ENCODE measurements at regions not wholly inside any gene's neighbourhood (a gene's known extent, or its start where the extent isn't known, plus 50 kb on each side); places are given as distances from the start of the nearest gene placed in this dataset.
A peak's percentile ranks its signal among the peaks of the same experiment; 100 is the strongest.

- no peak overlapping the region for H3K4me3 Mint-ChIP-seq
- H3K9me3 Mint-ChIP-seq = 0 out of 3 replicates have a peak, but pooled peaks cover 4% of the 10 kb centered on the region
- H3K4me2 ChIP-seq = no peak overlapping the region
- TF ChIP-seq EZH2 (IDR thresholded peaks at IDR 0.05; ENCODE audit: low read depth, unreplicated experiment) (no peak), NANOG (IDR thresholded peaks at IDR 0.05; ENCODE audit: borderline replicate concordance) (no peak), STAT1 (IDR thresholded peaks at IDR 0.05; ENCODE audit: unreplicated experiment) (no peak), JUNB (IDR thresholded peaks at IDR 0.05; ENCODE audit: unreplicated experiment) (no peak), ETS1 (IDR thresholded peaks at IDR 0.05) (no peak), CTCF (conservative IDR thresholded peaks at IDR 0.05; ENCODE audit: low read depth in 2 of 2) (no peak), ZNF114 (CRISPR knock-in tag; IDR thresholded peaks at IDR 0.05) (no peak), REST (IDR thresholded peaks at IDR 0.05; ENCODE audit: unreplicated experiment) (no peak), CREB1 (CRISPR knock-in tag; IDR thresholded peaks at IDR 0.05; ENCODE audit: low read depth) (no peak), POLR2AphosphoS5 (IDR thresholded peaks at IDR 0.05; ENCODE audit: low read depth) (no peak)
- no peaks in the 10 kb centered on the region for H3K4me1 Mint-ChIP-seq
- no peak for DNase-seq (ENCODE audit: low spot score)
- no peaks in the 10 kb centered on the region for H3F3A ChIP-seq (replicated peaks; ENCODE audit: low read depth)
- H3K9me2 ChIP-seq (ENCODE audit: insufficient read depth) = 0 out of 2 replicates have a peak, but pooled peaks cover 7% of the 10 kb centered on the region
- no peaks in the 10 kb centered on the region for H3K36me3 ChIP-seq (ENCODE audit: insufficient read depth)
- no peaks in the 10 kb centered on the region for H4K20me1 ChIP-seq (replicated peaks; ENCODE audit: insufficient read depth)
- no peak overlapping the region for H3K27ac Mint-ChIP-seq
- ATAC-seq = no peak
- H3K36me3 Mint-ChIP-seq (ENCODE audit: low read depth) = no peaks in the 10 kb centered on the region
- H3K4me1 ChIP-seq (ENCODE audit: insufficient read depth) = no peaks in the 10 kb centered on the region
- no peak overlapping the region for H3K27ac ChIP-seq (ENCODE audit: low read depth)
- H3K4me3 ChIP-seq = no peak overlapping the region
- H3K27me3 ChIP-seq (ENCODE audit: insufficient read depth) = no peaks in the 10 kb centered on the region
- H2AFZ ChIP-seq = peak overlapping the region; percentile 43; the same call in 1 of the 2 replicates
- peaks cover 4% of the 10 kb centered on the region for H3K27me3 Mint-ChIP-seq (ENCODE audit: insufficient read depth, low read depth, poor library complexity)
- no peaks in the 10 kb centered on the region for H3K79me2 ChIP-seq (replicated peaks; ENCODE audit: insufficient read depth)
Observed at GRCh38 chr7:46897381-46897780, 684.5 kb downstream of the TNS3 start.
